ENCODE measurements at regions not wholly inside any gene's neighbourhood (a gene's known extent, or its start where the extent isn't known, plus 50 kb on each side); places are given as distances from the start of the nearest gene placed in this dataset.

DNA sequence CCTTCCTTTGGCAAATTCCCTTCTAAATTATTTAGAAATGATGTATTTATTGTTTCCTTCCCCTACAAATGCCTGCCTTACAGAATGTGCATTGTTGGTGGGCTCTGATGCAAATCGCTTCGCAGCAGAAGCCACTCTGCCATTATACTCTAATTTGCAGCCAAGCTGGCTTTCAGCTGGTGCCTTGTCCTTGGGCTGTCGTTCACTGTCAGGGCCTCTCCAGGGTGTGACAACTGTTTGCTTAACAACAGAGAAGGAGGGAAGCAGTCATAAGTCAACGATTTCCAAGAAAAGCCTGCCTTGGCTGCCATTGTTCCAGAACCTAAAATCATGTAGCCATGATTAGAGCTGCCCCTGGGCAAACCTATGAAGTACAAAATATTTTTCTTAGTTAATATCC is 260.1 kb upstream of the RGMB start:
- Histone ChIP-seq H3K4me1 (ENCODE audit: control insufficient read depth in 1 of 2, insufficient read depth in 2 of 2, low read length in 2 of 2) (no peaks in the 10 kb centered on the region), H2AFZ (ENCODE audit: insufficient read depth, low read depth, low read length, poor library complexity, severe bottlenecking) (no peak overlapping the region), H3K9ac (ENCODE audit: insufficient read depth, low read length, poor library complexity, severe bottlenecking) (no peak overlapping the region), H3K27me3 (ENCODE audit: control insufficient read depth in 2 of 2, insufficient read depth in 2 of 2, low read length in 2 of 2) (no peaks in the 10 kb centered on the region), H3K4me2 (replicated peaks; ENCODE audit: extremely low read depth, low read length, poor library complexity, severe bottlenecking) (no peak overlapping the region), H3K27ac (ENCODE audit: low read depth in 1 of 2, low read length in 2 of 2) (no peak overlapping the region), H3K4me3 (replicated peaks in 1 of 3; ENCODE audit: low read depth in 2 of 3, low read length in 3 of 3) (no peak overlapping the region), H3K79me2 (ENCODE audit: insufficient read depth, low read length) (no peaks in the 10 kb centered on the region), H3K36me3 (replicated peaks in 1 of 2; ENCODE audit: control insufficient read depth in 1 of 2, insufficient read depth in 2 of 2, low read length in 2 of 2) (no peaks in the 10 kb centered on the region), H4K20me1 (ENCODE audit: insufficient read depth, low read length) (no peaks in the 10 kb centered on the region), H3K9me3 (replicated peaks in 1 of 2; ENCODE audit: control insufficient read depth in 1 of 2, insufficient read depth in 1 of 2, low read length in 2 of 2) (no peaks in the 10 kb centered on the region)
- Mint-ChIP-seq H3K4me3 (no peak overlapping the region), H3K4me1 (no peaks in the 10 kb centered on the region), H3K27ac (no peak overlapping the region), H3K36me3 (no peaks in the 10 kb centered on the region), H3K9me3 (no peaks in the 10 kb centered on the region), H3K27me3 (ENCODE audit: low read depth in 3 of 3) (no peaks in the 10 kb centered on the region)
- 0% methylated on average over 1 of the region's 4 CpGs for WGBS (ENCODE audit: insufficient coverage)
- DNase-seq: no peak
- intact Hi-C loops (cut with micrococcal nuclease): no loop called here
- TF ChIP-seq, protein P1, sequence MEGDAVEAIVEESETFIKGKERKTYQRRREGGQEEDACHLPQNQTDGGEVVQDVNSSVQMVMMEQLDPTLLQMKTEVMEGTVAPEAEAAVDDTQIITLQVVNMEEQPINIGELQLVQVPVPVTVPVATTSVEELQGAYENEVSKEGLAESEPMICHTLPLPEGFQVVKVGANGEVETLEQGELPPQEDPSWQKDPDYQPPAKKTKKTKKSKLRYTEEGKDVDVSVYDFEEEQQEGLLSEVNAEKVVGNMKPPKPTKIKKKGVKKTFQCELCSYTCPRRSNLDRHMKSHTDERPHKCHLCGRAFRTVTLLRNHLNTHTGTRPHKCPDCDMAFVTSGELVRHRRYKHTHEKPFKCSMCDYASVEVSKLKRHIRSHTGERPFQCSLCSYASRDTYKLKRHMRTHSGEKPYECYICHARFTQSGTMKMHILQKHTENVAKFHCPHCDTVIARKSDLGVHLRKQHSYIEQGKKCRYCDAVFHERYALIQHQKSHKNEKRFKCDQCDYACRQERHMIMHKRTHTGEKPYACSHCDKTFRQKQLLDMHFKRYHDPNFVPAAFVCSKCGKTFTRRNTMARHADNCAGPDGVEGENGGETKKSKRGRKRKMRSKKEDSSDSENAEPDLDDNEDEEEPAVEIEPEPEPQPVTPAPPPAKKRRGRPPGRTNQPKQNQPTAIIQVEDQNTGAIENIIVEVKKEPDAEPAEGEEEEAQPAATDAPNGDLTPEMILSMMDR (IDR thresholded peaks at IDR 0.05): no peak

DNA sequence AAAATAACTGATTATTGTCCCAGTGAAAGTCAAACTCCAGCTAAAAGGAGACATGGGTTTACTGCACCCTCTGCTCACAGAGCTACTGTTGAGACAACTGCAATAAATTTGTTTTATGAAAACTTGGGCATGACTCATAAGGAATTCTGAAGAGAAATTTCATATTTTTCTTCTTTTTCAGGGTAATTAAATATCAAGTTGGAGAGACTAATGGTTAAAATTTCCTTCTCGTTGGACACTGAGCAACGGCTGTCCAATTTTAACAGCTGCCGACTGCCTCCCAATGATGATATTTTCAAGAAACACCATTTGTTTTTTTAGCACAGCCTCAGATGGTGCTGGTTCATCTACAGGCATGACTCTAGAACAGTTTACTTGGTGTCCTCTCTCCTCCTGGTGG is 259.2 kb upstream of the RGMB start:
- Histone ChIP-seq H3K27me3 (ENCODE audit: control insufficient read depth in 2 of 2, insufficient read depth in 2 of 2, low read length in 2 of 2) (no peaks in the 10 kb centered on the region), H2AFZ (ENCODE audit: insufficient read depth, low read depth, low read length, poor library complexity, severe bottlenecking) (no peak overlapping the region), H3K4me2 (replicated peaks; ENCODE audit: extremely low read depth, low read length, poor library complexity, severe bottlenecking) (no peak overlapping the region), H3K27ac (ENCODE audit: low read depth in 1 of 2, low read length in 2 of 2) (no peak overlapping the region), H3K9me3 (replicated peaks in 1 of 2; ENCODE audit: control insufficient read depth in 1 of 2, insufficient read depth in 1 of 2, low read length in 2 of 2) (no peaks in the 10 kb centered on the region), H4K20me1 (ENCODE audit: insufficient read depth, low read length) (no peaks in the 10 kb centered on the region), H3K4me3 (replicated peaks in 1 of 3; ENCODE audit: low read depth in 2 of 3, low read length in 3 of 3) (no peak overlapping the region), H3K9ac (ENCODE audit: insufficient read depth, low read length, poor library complexity, severe bottlenecking) (no peak overlapping the region), H3K36me3 (replicated peaks in 1 of 2; ENCODE audit: control insufficient read depth in 1 of 2, insufficient read depth in 2 of 2, low read length in 2 of 2) (no peaks in the 10 kb centered on the region), H3K79me2 (ENCODE audit: insufficient read depth, low read length) (no peaks in the 10 kb centered on the region), H3K4me1 (ENCODE audit: control insufficient read depth in 1 of 2, insufficient read depth in 2 of 2, low read length in 2 of 2) (no peaks in the 10 kb centered on the region)
- DNase-seq: no peak
- Mint-ChIP-seq H3K4me3 (no peak overlapping the region), H3K27ac (no peak overlapping the region), H3K36me3 (no peaks in the 10 kb centered on the region), H3K9me3 (no peaks in the 10 kb centered on the region), H3K4me1 (no peaks in the 10 kb centered on the region), H3K27me3 (ENCODE audit: low read depth in 3 of 3) (no peaks in the 10 kb centered on the region)
- 100% methylated on average over 1 of the region's 3 CpGs for WGBS (ENCODE audit: insufficient coverage)
- intact Hi-C loops (cut with micrococcal nuclease): no loop called here
- TF ChIP-seq, protein P1 (IDR thresholded peaks at IDR 0.05): no peak
